ENCODE measurements at regions not wholly inside any gene's neighbourhood (a gene's known extent, or its start where the extent isn't known, plus 50 kb on each side); places are given as distances from the start of the nearest gene placed in this dataset.

DNA sequence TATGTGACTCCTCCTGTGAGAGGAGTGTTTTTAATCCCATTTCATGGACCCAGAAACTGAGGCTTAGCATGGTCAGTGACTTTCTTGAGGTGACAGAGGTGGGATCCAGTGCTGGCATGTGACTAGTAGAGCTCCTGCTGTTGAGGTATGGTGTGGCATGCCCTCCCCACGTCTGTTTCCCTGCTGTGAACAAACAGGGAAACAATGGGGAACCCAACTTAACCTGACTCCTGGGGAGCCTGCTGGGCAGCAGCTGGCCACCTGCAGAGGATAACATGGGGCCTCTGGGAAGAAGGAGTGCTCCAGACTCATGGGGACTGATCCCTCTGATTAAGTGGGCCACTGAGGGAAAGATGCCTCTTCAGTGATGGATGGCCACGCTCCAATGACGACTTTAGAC, 114.0 kb downstream of the BEGAIN start:
- peaks cover 13% of the 10 kb centered on the region for H3K4me1 ChIP-seq (ENCODE audit: insufficient read depth, poor library complexity, severe bottlenecking)
- no peaks in the 10 kb centered on the region for H3K36me3 ChIP-seq (ENCODE audit: low read depth)
- no peak for DNase-seq (ENCODE audit: low spot score)
- H3K9me3 ChIP-seq (ENCODE audit: severe bottlenecking), result no peaks in the 10 kb centered on the region
- no peak for ATAC-seq (ENCODE audit: low read depth)
- TF ChIP-seq, protein P1, sequence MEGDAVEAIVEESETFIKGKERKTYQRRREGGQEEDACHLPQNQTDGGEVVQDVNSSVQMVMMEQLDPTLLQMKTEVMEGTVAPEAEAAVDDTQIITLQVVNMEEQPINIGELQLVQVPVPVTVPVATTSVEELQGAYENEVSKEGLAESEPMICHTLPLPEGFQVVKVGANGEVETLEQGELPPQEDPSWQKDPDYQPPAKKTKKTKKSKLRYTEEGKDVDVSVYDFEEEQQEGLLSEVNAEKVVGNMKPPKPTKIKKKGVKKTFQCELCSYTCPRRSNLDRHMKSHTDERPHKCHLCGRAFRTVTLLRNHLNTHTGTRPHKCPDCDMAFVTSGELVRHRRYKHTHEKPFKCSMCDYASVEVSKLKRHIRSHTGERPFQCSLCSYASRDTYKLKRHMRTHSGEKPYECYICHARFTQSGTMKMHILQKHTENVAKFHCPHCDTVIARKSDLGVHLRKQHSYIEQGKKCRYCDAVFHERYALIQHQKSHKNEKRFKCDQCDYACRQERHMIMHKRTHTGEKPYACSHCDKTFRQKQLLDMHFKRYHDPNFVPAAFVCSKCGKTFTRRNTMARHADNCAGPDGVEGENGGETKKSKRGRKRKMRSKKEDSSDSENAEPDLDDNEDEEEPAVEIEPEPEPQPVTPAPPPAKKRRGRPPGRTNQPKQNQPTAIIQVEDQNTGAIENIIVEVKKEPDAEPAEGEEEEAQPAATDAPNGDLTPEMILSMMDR (IDR thresholded peaks at IDR 0.05; ENCODE audit: poor library complexity, severe bottlenecking), result no peak
- H3K27ac ChIP-seq (ENCODE audit: poor library complexity, severe bottlenecking), result no peak overlapping the region
- H3K27me3 ChIP-seq (ENCODE audit: insufficient read depth, poor library complexity, severe bottlenecking), result no peaks in the 10 kb centered on the region
- no peak overlapping the region for H3K4me3 ChIP-seq (ENCODE audit: severe bottlenecking)

DNA sequence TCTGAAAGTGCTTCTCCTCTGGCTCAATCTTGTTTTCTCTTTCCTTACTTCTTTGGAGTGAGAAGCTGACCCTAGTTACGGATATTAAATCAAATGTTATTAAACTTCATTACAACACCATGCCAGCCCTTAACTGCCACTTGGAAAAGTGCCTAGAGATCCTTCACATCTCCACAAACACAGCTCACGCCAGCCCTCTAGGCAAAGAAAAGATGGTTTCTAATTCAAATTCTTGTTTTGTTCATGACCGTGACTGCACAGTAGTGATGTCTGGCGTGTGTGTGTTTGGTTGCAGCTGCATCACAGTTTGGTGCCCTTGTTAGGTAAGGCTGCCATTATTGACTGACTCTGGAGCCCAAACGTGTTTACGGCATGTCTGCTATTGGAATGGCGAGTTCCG, 113.0 kb downstream of the BEGAIN start:
- no peaks in the 10 kb centered on the region for H3K27me3 ChIP-seq (ENCODE audit: insufficient read depth, poor library complexity, severe bottlenecking)
- H3K27ac ChIP-seq (ENCODE audit: poor library complexity, severe bottlenecking), result no peak overlapping the region
- peaks cover 13% of the 10 kb centered on the region for H3K4me1 ChIP-seq (ENCODE audit: insufficient read depth, poor library complexity, severe bottlenecking)
- ATAC-seq (ENCODE audit: low read depth) (no peak), DNase-seq (ENCODE audit: low spot score) (no peak)
- TF ChIP-seq, protein P1 (IDR thresholded peaks at IDR 0.05; ENCODE audit: poor library complexity, severe bottlenecking), result no peak
- H3K9me3 ChIP-seq (ENCODE audit: severe bottlenecking), result no peaks in the 10 kb centered on the region
- H3K4me3 ChIP-seq (ENCODE audit: severe bottlenecking), result no peak overlapping the region
- H3K36me3 ChIP-seq (ENCODE audit: low read depth), result no peaks in the 10 kb centered on the region

DNA sequence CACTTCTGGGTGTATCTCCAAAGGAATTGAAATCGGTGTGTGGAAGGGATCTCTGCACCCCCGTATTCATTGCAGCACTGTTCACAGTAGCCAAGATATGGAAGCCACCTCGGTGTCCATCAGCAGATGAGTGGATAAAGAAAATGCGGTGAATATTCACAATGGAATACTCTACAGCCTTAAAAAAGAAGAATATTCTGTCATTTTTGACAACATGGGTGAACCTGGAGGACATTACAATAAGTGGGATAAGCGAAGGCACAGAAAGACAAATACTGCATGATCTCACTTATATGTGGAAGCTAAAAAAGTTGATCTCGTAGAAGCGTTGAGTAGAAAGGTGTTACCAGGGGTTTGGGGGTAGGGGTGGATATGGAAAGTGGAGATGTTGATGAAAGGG, 111.9 kb downstream of the BEGAIN start:
- Histone ChIP-seq H3K27me3 (ENCODE audit: insufficient read depth, poor library complexity, severe bottlenecking) (no peaks in the 10 kb centered on the region), H3K4me1 (ENCODE audit: insufficient read depth, poor library complexity, severe bottlenecking) (peaks cover 13% of the 10 kb centered on the region), H3K27ac (ENCODE audit: poor library complexity, severe bottlenecking) (no peak overlapping the region), H3K4me3 (ENCODE audit: severe bottlenecking) (no peak overlapping the region), H3K36me3 (ENCODE audit: low read depth) (no peaks in the 10 kb centered on the region), H3K9me3 (ENCODE audit: severe bottlenecking) (no peaks in the 10 kb centered on the region)
- no peak for DNase-seq (ENCODE audit: low spot score)
- ATAC-seq (ENCODE audit: low read depth), result no peak
- TF ChIP-seq, protein P1 (IDR thresholded peaks at IDR 0.05; ENCODE audit: poor library complexity, severe bottlenecking), result no peak

DNA sequence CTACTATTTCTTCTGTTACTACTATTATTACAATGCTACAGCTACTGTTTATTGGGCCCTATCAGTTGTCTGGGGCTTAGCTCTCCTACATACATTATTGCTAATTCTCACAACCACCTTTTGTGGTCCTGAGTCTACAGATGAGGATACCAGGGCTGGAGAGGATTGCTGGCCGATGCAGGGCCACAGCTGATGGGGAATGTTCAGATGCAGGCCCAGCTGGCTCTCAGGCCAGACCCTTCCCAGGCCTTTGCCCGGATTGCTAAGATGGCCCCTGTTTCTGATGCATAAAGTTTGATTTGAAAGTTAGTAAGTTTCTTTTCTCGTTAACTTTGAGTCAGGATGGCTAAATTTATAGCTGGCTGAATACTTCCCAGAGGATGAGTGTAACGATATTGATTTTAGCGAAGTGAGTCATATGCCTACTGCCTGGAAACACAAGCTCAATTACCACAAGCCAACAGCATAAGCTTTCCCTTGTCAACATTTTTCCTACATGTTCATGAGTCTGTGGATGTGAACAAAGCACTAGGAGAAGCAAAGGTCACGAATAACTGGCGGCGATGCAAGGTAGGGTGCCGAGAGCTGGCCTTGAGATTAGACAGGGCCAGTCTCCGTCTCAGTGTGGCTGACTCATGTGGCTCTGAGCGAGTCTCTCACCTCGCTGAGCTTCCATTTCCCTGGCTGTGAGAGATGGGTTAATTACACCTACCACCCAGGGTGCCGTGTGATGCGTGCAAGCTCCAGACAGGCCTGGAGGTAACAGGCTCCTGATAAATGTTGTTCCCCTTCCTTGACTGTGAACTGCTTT, 111.0 kb downstream of the BEGAIN start:
- ATAC-seq (ENCODE audit: low read depth) (peak; percentile 96), DNase-seq (ENCODE audit: low spot score) (no peak)
- Histone ChIP-seq H3K36me3 (ENCODE audit: low read depth) (no peaks in the 10 kb centered on the region), H3K27me3 (ENCODE audit: insufficient read depth, poor library complexity, severe bottlenecking) (no peaks in the 10 kb centered on the region), H3K4me3 (ENCODE audit: severe bottlenecking) (no peak overlapping the region), H3K9me3 (ENCODE audit: severe bottlenecking) (no peaks in the 10 kb centered on the region), H3K27ac (ENCODE audit: poor library complexity, severe bottlenecking) (peak overlapping the region; percentile 64), H3K4me1 (ENCODE audit: insufficient read depth, poor library complexity, severe bottlenecking) (peaks cover 13% of the 10 kb centered on the region)
- TF ChIP-seq, protein P1 (IDR thresholded peaks at IDR 0.05; ENCODE audit: poor library complexity, severe bottlenecking), result no peak
